B cell (primary cell): ENCODE measurements at regions not wholly inside any gene's neighbourhood (a gene's known extent, or its start where the extent isn't known, plus 50 kb on each side); places are given as distances from the start of the nearest gene placed in this dataset.

Source experiments
- ATAC-seq: fragments of 200-7000 bp; cut with Tn5 transposase; one replicate; pipeline ENCODE4 v1.10.0; 2021; ENCODE audit warnings: low read depth, mild to moderate bottlenecking, moderate number of reproducible peaks, moderate library complexity
- CTCF ChIA-PET: fragments of 350-600 bp; sonication (Branson Sonifier 250); formaldehyde crosslinking; loops from one replicate; lab custom pipeline; 2021; ENCODE audit warnings: antibody characterized with exemption, inconsistent platforms; lab: Charles Lee
- POLR2A ChIA-PET: fragments of 350-600 bp; sonication (Branson Sonifier 250); formaldehyde crosslinking; loops from one replicate; lab custom pipeline; 2021; ENCODE audit warnings: antibody characterized with exemption; lab: Charles Lee
- DNase-seq: peaks from one replicate; pipeline ENCODE4 v3.0.0; 2013
- H2AFZ ChIP-seq: 2 replicates; pipeline ENCODE4 v1.6.1; 2012; ENCODE audit warnings: mild to moderate bottlenecking, low read depth, low read length; ENCODE audit not compliant: insufficient read depth, poor library complexity, severe bottlenecking
- H3K27ac ChIP-seq, 2 donors: 1 replicate in 1 of 2; 2 replicates in 1 of 2; pipeline ENCODE4 v1.5.1; 2012 to 2013; ENCODE audit warnings: low read length in 2 of 2, mild to moderate bottlenecking in 2 of 2, moderate library complexity in 1 of 2
- H3K27me3 ChIP-seq, 4 experiments: fragments of 200-600 bp in 1 of 4; sonication (generic) in 1 of 4; replicated peaks in 1 of 4; 1 replicate in 2 of 4; 2 replicates in 2 of 4; pipeline versions ENCODE4 v1.6.1 to v1.7.0; 2013 to 2016; ENCODE audit warnings: low read length in 3 of 4, mild to moderate bottlenecking in 2 of 4, mixed read lengths in 1 of 4, moderate library complexity in 1 of 4; ENCODE audit not compliant: insufficient read depth in 4 of 4, control insufficient read depth in 3 of 4; ENCODE audit errors: control extremely low read depth in 1 of 4
- H3K36me3 ChIP-seq, 2 experiments: replicated peaks in 1 of 2; 1 replicate in 1 of 2; 2 replicates in 1 of 2; pipeline versions ENCODE4 v1.6.1 to v1.7.1; 2013; ENCODE audit warnings: low read length in 1 of 2; ENCODE audit not compliant: insufficient read depth in 2 of 2, control insufficient read depth in 1 of 2; ENCODE audit errors: control extremely low read depth in 1 of 2, extremely low read depth in 1 of 2
- H3K4me1 ChIP-seq, 2 donors: fragments of 200-600 bp in 1 of 2; sonication (generic) in 1 of 2; 1 replicate in 1 of 2; 2 replicates in 1 of 2; pipeline versions ENCODE4 v1.5.1 to v1.6.1; 2013 to 2017; ENCODE audit warnings: low read length in 2 of 2; ENCODE audit not compliant: control insufficient read depth in 2 of 2, insufficient read depth in 2 of 2
- H3K4me2 ChIP-seq: replicated peaks from 2 replicates; pipeline ENCODE3; 2012; ENCODE audit warnings: mild to moderate bottlenecking, low read depth, low read length; ENCODE audit not compliant: poor library complexity, severe bottlenecking
- H3K4me3 ChIP-seq, 5 experiments: fragments of 200-600 bp in 1 of 5; sonication (generic) in 1 of 5; 1 replicate in 3 of 5; 2 replicates in 2 of 5; pipeline versions ENCODE4 v1.5.1 to v1.7.0; 2011 to 2016; ENCODE audit warnings: low read length in 4 of 5, mild to moderate bottlenecking in 4 of 5, low read depth in 2 of 5, control low read depth in 1 of 5, moderate library complexity in 1 of 5; ENCODE audit not compliant: insufficient read depth in 1 of 5; ENCODE audit errors: control extremely low read depth in 1 of 5, extremely low read depth in 1 of 5
- H3K79me2 ChIP-seq: fragments of 200-600 bp; sonication (generic); one replicate; pipeline ENCODE4 v1.6.0; 2016; ENCODE audit warnings: low read length; ENCODE audit not compliant: control insufficient read depth, insufficient read depth
- H3K9ac ChIP-seq: fragments of 200-600 bp; sonication (generic); 2 replicates; pipeline ENCODE4 v1.6.1; 2017; ENCODE audit warnings: mild to moderate bottlenecking, low read length, moderate library complexity
- H3K9me3 ChIP-seq, 3 donors: one replicate each; pipeline versions ENCODE4 v1.6.1 to v1.7.1; 2013; ENCODE audit warnings: low read length in 2 of 3; ENCODE audit not compliant: control insufficient read depth in 2 of 3, insufficient read depth in 1 of 3; ENCODE audit errors: control extremely low read depth in 1 of 3
- H4K20me1 ChIP-seq: 2 replicates; pipeline ENCODE4 v1.6.0; 2012; ENCODE audit warnings: mild to moderate bottlenecking, low read length; ENCODE audit not compliant: insufficient read depth, control insufficient read depth, poor library complexity, severe bottlenecking
- H3K27ac Mint-ChIP-seq: one replicate; pipeline ENCODE4 v1.8.0; 2021; ENCODE audit warnings: mixed read lengths
- H3K27me3 Mint-ChIP-seq: one replicate; pipeline ENCODE4 v1.8.0; 2021; ENCODE audit warnings: mixed read lengths
- H3K4me1 Mint-ChIP-seq: one replicate; pipeline ENCODE4 v1.8.0; 2021; ENCODE audit warnings: mixed read lengths
- H3K4me3 Mint-ChIP-seq: one replicate; pipeline ENCODE4 v1.8.0; 2021; ENCODE audit warnings: mixed read lengths
- H3K9me3 Mint-ChIP-seq: one replicate; pipeline ENCODE4 v1.8.0; 2022; ENCODE audit warnings: mixed read lengths; ENCODE audit not compliant: insufficient read depth
- CTCF ChIP-seq: fragments of 200-600 bp; IDR thresholded peaks from one replicate; pipeline ENCODE4 v1.8.0; 2022; ENCODE audit warnings: antibody characterized with exemption, mild to moderate bottlenecking
- EZH2 ChIP-seq: IDR thresholded peaks from 2 replicates; pipeline ENCODE4 v1.6.1; 2012; ENCODE audit warnings: borderline replicate concordance, low read depth, mild to moderate bottlenecking, moderate library complexity, low read length; ENCODE audit not compliant: insufficient read depth, poor library complexity, severe bottlenecking
- WGBS: methylation state at CpG from one replicate; pipeline ENCODE4 v1.1.5; 2013; ENCODE audit warnings: missing lambda C conversion rate; ENCODE audit not compliant: insufficient coverage; 5-methylcytosine and 5-hydroxymethylcytosine counted together
- intact Hi-C: fragments of 100-400 bp; cut with micrococcal nuclease; formaldehyde crosslinking; loops from one replicate; pipeline ENCODE4 v1.10.0; 2022

DNA sequence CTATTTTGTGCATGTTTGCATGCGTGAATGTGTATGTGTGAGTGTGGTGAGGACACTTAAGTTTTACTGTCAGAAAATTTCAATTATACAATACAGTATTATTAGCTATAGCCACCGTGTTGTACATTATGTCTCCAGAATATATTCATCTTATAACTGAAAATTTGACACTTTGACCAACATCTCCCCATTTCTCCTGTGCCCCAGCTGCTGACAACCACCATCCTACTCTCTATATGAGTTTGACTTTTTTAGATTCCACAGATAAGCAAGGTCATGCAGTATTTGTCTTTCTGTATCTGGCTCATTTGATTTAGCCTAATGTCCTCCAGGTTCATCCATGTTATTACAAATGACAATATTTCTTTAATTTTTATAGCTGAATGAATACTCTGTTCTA lies 195.0 kb downstream of the GPR37 start:
- TF ChIP-seq CTCF (no peak), EZH2 (no peak)

GRCh38 chr7:124566583-124566982 lies 199.0 kb downstream of the GPR37 start:
- Histone ChIP-seq H3K4me2 (no peak overlapping the region), H3K27me3 (no peaks in the 10 kb centered on the region), H3K4me3 (no peak overlapping the region), H3K36me3 (no peaks in the 10 kb centered on the region), H4K20me1 (no peaks in the 10 kb centered on the region), H3K9ac (no peak overlapping the region), H3K79me2 (no peaks in the 10 kb centered on the region), H3K4me1 (no peaks in the 10 kb centered on the region), H3K9me3 (no peaks in the 10 kb centered on the region), H3K27ac (no peak overlapping the region), H2AFZ (no peak overlapping the region)
- DNase-seq (no peak), ATAC-seq (no peak)
- no peaks in the 10 kb centered on the region for H3K4me1 Mint-ChIP-seq
- ChIA-PET POLR2A (no interaction called here), CTCF (no interaction called here)
- H3K27me3 Mint-ChIP-seq = no peaks in the 10 kb centered on the region
- intact Hi-C loops = no loop called here
- no peak overlapping the region for H3K4me3 Mint-ChIP-seq
- H3K27ac Mint-ChIP-seq = no peak overlapping the region
- no peaks in the 10 kb centered on the region for H3K9me3 Mint-ChIP-seq
- TF ChIP-seq CTCF (no peak), EZH2 (no peak)
- WGBS = 96% methylated on average over 4 of the region's 5 CpGs

More for the DNA sequence above, 195.0 kb downstream of the GPR37 start:
- no peaks in the 10 kb centered on the region for H3K4me1 ChIP-seq
- no peaks in the 10 kb centered on the region for H4K20me1 ChIP-seq
- no peaks in the 10 kb centered on the region for H3K27me3 ChIP-seq
- H3K9me3 Mint-ChIP-seq = no peaks in the 10 kb centered on the region
- H2AFZ ChIP-seq = no peak overlapping the region
- H3K4me2 ChIP-seq = no peak overlapping the region
- no peak overlapping the region for H3K4me3 Mint-ChIP-seq
- no peaks in the 10 kb centered on the region for H3K27me3 Mint-ChIP-seq
- no peaks in the 10 kb centered on the region for H3K9me3 ChIP-seq
- ATAC-seq (no peak), DNase-seq (no peak)
- H3K9ac ChIP-seq = no peak overlapping the region
- no peaks in the 10 kb centered on the region for H3K79me2 ChIP-seq
- H3K4me1 Mint-ChIP-seq = no peaks in the 10 kb centered on the region
- no peak overlapping the region for H3K4me3 ChIP-seq
- intact Hi-C loops = no loop called here
- no peaks in the 10 kb centered on the region for H3K36me3 ChIP-seq
- ChIA-PET POLR2A (no interaction called here), CTCF (no interaction called here)
- WGBS = no CpG with 5 or more reads among the region's 2 CpGs
- no peak overlapping the region for H3K27ac Mint-ChIP-seq
- H3K27ac ChIP-seq = no peak overlapping the region
